Heart left ventricle (tissue), 13 donors: ENCODE measurements at regions not wholly inside any gene's neighbourhood (a gene's known extent, or its start where the extent isn't known, plus 50 kb on each side); places are given as distances from the start of the nearest gene placed in this dataset.

Source experiments
- POLR2A ChIP-seq, 2 donors: fragments of 450-650 bp; IDR thresholded peaks; one replicate each; pipeline ENCODE4 v1.6.1; 2017; ENCODE audit warnings: antibody characterized with exemption in 2 of 2, mild to moderate bottlenecking in 2 of 2, moderate library complexity in 2 of 2
- TF ChIP-seq, protein P1 (sequence below), 12 donors: fragments of 200-600 bp; sonication (generic) in 4 of 12; IDR thresholded peaks; one replicate each; pipeline versions ENCODE4 v1.5.0 to v1.8.0; 2018 to 2022; ENCODE audit warnings: antibody characterized with exemption in 12 of 12, mild to moderate bottlenecking in 5 of 12
- donor health status: ischemic (EF 13 %, LVEDD 7.1; RV severe dilation, severe dysfunction).
- donor health status: DM: no; HTN: yes; CAD: no.
- donor health status: DM: no; HTN: no; CAD: no.
- donor health status: ischemic (EF 25% LVEDD 6.9; RV normal size, moderate dysfunction).
- donor health status: ischemic (EF 25% LVEDD 5.7; RV mildly dilated, moderate dysfunction).
- donor health status: ischemic (EF 35%, LVEDD 5.7; RV mildly dilated, moderate dysfunction).
- donor health status: nonischemic (EF 11% LVEDD 7.7; RV severe dilation, severe dysfunction).
- donor health status: DM: yes; HTN: yes; CAD: no.
- donor health status: PGD.
- donor health status: ischemic (EF 29% LVEDD 5.4; RV normal size, mild dysfunction).
- donor health status: nonischemic (EF 23%, LVEDD 6.1; RV moderate dilation, normal function).

DNA sequence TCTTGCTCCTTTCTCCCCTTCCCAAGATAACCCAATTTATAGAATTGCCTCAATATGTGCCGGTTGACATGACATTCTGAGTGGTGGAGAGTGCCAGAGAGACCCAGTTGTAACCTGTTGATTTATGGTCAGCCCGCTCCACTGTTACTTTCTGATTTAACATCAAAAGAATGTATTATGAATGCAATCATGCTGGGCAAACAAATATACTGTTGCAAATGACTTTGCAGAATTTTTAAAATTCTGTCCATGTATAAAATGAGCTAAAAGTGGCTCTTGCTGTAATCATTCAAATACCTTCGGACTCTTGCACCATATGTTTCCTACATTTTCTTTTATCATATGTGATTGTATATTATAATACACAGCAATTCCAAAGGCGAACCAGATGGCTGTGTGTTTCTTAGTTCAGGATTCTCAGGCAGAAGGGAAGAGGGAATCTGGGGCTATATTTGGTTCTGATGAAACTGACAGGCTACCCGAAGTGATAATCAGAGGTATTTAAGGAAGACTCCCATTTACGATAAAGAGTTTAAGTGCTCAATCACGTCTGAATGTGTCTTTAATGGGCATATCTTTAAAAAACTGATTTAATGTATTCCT lies 131.7 kb downstream of the CLCN4 start:
- TF ChIP-seq, protein P1, sequence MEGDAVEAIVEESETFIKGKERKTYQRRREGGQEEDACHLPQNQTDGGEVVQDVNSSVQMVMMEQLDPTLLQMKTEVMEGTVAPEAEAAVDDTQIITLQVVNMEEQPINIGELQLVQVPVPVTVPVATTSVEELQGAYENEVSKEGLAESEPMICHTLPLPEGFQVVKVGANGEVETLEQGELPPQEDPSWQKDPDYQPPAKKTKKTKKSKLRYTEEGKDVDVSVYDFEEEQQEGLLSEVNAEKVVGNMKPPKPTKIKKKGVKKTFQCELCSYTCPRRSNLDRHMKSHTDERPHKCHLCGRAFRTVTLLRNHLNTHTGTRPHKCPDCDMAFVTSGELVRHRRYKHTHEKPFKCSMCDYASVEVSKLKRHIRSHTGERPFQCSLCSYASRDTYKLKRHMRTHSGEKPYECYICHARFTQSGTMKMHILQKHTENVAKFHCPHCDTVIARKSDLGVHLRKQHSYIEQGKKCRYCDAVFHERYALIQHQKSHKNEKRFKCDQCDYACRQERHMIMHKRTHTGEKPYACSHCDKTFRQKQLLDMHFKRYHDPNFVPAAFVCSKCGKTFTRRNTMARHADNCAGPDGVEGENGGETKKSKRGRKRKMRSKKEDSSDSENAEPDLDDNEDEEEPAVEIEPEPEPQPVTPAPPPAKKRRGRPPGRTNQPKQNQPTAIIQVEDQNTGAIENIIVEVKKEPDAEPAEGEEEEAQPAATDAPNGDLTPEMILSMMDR (IDR thresholded peaks at IDR 0.05), result no peak
- TF ChIP-seq POLR2A (IDR thresholded peaks at IDR 0.05), result no peak
